ENCODE measurements at regions not wholly inside any gene's neighbourhood (a gene's known extent, or its start where the extent isn't known, plus 50 kb on each side); places are given as distances from the start of the nearest gene placed in this dataset.

DNA sequence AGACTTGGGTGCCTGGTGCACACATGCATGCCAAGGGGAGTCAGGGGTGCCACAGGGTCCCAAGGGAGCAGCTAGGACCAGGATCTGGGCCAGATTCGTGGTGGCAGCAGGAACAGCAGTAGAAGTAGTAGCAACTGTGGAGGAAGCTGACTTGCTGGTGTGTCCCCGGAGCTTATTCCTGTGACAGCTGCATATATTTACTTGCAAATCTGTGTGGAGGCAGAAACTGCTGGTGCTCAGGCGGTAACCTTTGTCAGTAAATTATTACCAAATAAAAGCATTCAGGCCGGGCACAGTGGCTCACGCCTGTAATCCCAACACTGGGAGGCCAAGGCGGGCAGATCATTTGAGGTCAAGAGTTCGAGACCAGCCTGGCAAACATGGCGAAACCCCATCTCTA is 67.4 kb upstream of the RAB18 start:
- Histone ChIP-seq H3K27ac (ENCODE audit: low read depth, low read length) (no peak overlapping the region), H3K36me3 (ENCODE audit: insufficient read depth, low read length) (no peaks in the 10 kb centered on the region), H3K4me3 (ENCODE audit: low read depth, low read length) (no peak overlapping the region), H3K4me1 (ENCODE audit: control insufficient read depth, insufficient read depth, low read length, unreplicated experiment) (no peaks in the 10 kb centered on the region), H3K79me2 (ENCODE audit: control insufficient read depth, insufficient read depth, low read length, unreplicated experiment) (no peaks in the 10 kb centered on the region), H2AFZ (ENCODE audit: low read length, unreplicated experiment) (no peak overlapping the region), H3K27me3 (ENCODE audit: insufficient read depth, low read length) (peaks cover 10% of the 10 kb centered on the region)

DNA sequence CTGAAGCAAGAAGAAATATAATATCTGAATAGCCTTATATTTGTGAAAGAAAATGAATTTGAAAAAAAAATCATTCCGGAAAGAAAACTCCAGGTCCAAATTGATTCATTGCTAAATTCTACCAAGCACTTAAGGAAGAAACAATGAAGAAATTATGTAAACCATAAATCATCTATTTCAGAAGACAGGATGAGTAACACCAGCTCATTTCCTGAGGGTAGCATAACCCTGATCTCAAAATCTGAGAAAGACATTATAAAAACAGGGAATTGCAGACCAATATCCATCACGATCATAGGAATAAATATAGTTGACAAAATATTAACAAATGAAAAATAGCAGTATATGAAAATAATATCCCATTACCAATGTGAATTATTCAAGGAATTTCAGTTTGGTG is 70.1 kb upstream of the RAB18 start:
- Histone ChIP-seq H3K27me3 (ENCODE audit: insufficient read depth, low read length) (peaks cover 5% of the 10 kb centered on the region; the same call in 1 of the 2 replicates), H3K36me3 (ENCODE audit: insufficient read depth, low read length) (no peaks in the 10 kb centered on the region), H3K79me2 (ENCODE audit: control insufficient read depth, insufficient read depth, low read length, unreplicated experiment) (no peaks in the 10 kb centered on the region), H2AFZ (ENCODE audit: low read length, unreplicated experiment) (no peak overlapping the region), H3K4me3 (ENCODE audit: low read depth, low read length) (no peak overlapping the region), H3K4me1 (ENCODE audit: control insufficient read depth, insufficient read depth, low read length, unreplicated experiment) (no peaks in the 10 kb centered on the region), H3K27ac (ENCODE audit: low read depth, low read length) (no peak overlapping the region)

DNA sequence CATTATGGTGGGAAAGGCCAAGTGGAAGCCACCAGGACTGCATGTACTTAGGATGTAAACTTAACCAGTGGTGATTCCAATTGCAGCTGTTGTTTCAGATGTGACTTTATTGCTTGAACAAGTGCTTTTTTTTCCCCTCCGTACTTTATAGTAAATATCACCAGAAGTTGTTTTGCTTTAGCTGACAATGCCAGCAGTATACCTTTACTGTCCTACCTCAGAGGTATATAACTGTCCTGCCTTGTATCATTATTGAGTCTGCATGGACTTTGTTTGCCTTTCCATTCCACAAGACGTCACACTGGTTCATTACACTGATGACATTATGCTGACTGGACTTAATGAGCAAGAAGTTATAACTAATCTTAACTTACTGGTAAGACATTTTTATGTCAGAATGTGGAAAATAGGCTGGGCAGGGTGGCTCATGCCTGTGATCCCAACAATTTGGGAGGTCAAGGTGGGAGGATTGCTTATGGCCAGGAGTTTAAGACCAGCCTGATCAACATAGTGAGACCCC is 77.1 kb upstream of the RAB18 start:
- no peaks in the 10 kb centered on the region for H3K79me2 ChIP-seq (ENCODE audit: control insufficient read depth, insufficient read depth, low read length, unreplicated experiment)
- H3K36me3 ChIP-seq (ENCODE audit: insufficient read depth, low read length) = no peaks in the 10 kb centered on the region

DNA sequence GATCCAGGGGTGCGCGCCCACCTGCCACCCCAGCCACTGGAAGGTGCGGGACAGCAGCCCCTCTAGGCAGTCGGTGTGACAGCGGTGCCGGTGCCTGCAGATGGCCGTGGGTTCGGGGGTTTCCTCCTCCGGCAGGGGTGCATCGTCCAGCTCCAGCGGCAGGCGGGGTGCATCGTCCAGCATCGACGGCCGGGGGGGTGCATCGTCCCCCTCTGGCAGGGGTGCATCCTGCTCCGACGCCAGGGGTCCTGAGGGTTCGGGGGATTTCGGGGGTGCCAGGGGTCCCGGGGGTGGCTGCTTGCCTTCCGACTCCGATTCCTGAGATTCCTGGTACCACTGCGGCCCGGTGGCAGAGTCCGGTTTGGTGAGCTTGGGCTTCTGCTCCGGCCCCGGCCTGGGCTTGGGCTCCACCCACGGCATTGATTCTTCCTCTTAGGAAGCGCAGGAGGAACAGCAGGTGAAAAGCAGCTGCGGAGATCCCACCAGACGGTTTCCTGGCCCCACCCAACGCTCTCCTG is 90.2 kb upstream of the RAB18 start:
- no peak overlapping the region for H2AFZ ChIP-seq (ENCODE audit: low read length, unreplicated experiment)
- no peak overlapping the region for H3K4me3 ChIP-seq (ENCODE audit: low read depth, low read length)
- H3K79me2 ChIP-seq (ENCODE audit: control insufficient read depth, insufficient read depth, low read length, unreplicated experiment) = no peaks in the 10 kb centered on the region
- H3K27me3 ChIP-seq (ENCODE audit: insufficient read depth, low read length) = peaks cover 54% of the 10 kb centered on the region
- H3K36me3 ChIP-seq (ENCODE audit: insufficient read depth, low read length) = no peaks in the 10 kb centered on the region
- H3K4me1 ChIP-seq (ENCODE audit: control insufficient read depth, insufficient read depth, low read length, unreplicated experiment) = no peaks in the 10 kb centered on the region
- no peak overlapping the region for H3K27ac ChIP-seq (ENCODE audit: low read depth, low read length)

More for the DNA sequence above, 77.1 kb upstream of the RAB18 start:
- no peak overlapping the region for H3K4me3 ChIP-seq (ENCODE audit: low read depth, low read length)
- H3K4me1 ChIP-seq (ENCODE audit: control insufficient read depth, insufficient read depth, low read length, unreplicated experiment) = no peaks in the 10 kb centered on the region
- H2AFZ ChIP-seq (ENCODE audit: low read length, unreplicated experiment) = no peak overlapping the region
- H3K27ac ChIP-seq (ENCODE audit: low read depth, low read length) = no peak overlapping the region
- H3K27me3 ChIP-seq (ENCODE audit: insufficient read depth, low read length) = peaks cover 33% of the 10 kb centered on the region

DNA sequence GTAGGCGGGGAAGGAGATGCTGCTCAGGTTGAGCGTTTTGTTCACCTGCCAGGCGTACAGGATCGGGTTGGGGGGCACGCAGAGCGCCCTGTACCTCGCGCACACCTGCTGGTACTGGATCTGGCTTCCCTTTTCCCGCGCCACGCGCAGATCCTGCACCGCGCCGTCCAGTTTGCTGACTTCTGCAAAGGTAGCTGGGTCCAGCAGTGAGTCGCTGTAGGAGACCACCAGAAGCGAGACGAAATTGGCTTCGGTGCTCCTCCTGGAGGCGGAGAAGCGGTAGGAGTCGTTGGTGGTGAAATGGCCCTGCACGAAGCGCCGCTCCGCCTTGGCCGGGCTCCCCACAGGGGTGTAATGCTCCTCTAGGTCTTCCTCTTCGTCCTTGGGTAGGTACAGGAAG is 90.7 kb upstream of the RAB18 start:
- no peaks in the 10 kb centered on the region for H3K79me2 ChIP-seq (ENCODE audit: control insufficient read depth, insufficient read depth, low read length, unreplicated experiment)
- H2AFZ ChIP-seq (ENCODE audit: low read length, unreplicated experiment) = no peak overlapping the region
- no peak overlapping the region for H3K4me3 ChIP-seq (ENCODE audit: low read depth, low read length)
- H3K27ac ChIP-seq (ENCODE audit: low read depth, low read length) = no peak overlapping the region
- H3K4me1 ChIP-seq (ENCODE audit: control insufficient read depth, insufficient read depth, low read length, unreplicated experiment) = no peaks in the 10 kb centered on the region
- H3K27me3 ChIP-seq (ENCODE audit: insufficient read depth, low read length) = peaks cover 54% of the 10 kb centered on the region
- no peaks in the 10 kb centered on the region for H3K36me3 ChIP-seq (ENCODE audit: insufficient read depth, low read length)

DNA sequence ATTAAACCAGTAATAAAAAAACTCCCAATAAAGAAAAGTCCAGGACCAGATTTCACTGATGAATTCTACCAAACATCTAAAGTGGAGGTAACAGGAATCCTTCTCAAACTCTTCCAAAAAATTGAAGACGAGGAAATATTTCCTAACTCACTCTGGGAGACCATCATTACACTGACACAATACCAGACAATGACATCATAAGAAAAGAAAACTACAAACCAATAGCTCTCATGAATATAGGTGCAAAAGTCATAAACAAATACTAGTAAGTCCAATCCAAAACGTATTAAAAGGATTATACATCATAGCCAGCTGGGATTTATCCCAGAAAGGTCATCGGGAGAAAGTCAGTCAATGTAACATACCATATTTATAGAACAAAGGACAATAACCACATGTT is 94.0 kb upstream of the RAB18 start:
- H3K79me2 ChIP-seq (ENCODE audit: control insufficient read depth, insufficient read depth, low read length, unreplicated experiment) = no peaks in the 10 kb centered on the region
- no peak overlapping the region for H3K27ac ChIP-seq (ENCODE audit: low read depth, low read length)
- no peaks in the 10 kb centered on the region for H3K4me1 ChIP-seq (ENCODE audit: control insufficient read depth, insufficient read depth, low read length, unreplicated experiment)
- H3K27me3 ChIP-seq (ENCODE audit: insufficient read depth, low read length) = peaks cover 56% of the 10 kb centered on the region
- H2AFZ ChIP-seq (ENCODE audit: low read length, unreplicated experiment) = no peak overlapping the region
- H3K36me3 ChIP-seq (ENCODE audit: insufficient read depth, low read length) = no peaks in the 10 kb centered on the region
- H3K4me3 ChIP-seq (ENCODE audit: low read depth, low read length) = no peak overlapping the region

DNA sequence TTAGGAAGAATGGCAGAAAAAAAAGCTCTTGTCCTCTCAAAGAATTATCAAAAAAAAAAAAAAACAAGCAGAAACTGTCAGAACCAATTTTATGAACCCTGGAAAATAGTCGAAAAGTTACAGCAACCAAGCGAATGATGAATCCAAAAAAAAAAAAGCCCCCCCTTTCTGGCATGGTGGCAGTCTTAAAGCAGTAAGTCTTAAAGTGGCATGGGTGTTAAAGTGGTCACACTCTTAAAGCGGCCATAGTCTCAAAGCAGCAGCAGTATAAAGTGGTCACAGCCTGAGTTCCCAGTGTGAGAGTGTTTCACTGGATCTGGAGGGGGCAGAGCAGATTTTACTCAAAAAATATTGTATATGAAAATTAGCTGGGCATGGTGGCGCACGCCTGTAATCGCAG is 96.8 kb upstream of the RAB18 start:
- Histone ChIP-seq H3K4me1 (ENCODE audit: control insufficient read depth, insufficient read depth, low read length, unreplicated experiment) (no peaks in the 10 kb centered on the region), H3K36me3 (ENCODE audit: insufficient read depth, low read length) (no peaks in the 10 kb centered on the region), H3K4me3 (ENCODE audit: low read depth, low read length) (no peak overlapping the region), H3K79me2 (ENCODE audit: control insufficient read depth, insufficient read depth, low read length, unreplicated experiment) (no peaks in the 10 kb centered on the region), H2AFZ (ENCODE audit: low read length, unreplicated experiment) (no peak overlapping the region), H3K27me3 (ENCODE audit: insufficient read depth, low read length) (peaks cover 27% of the 10 kb centered on the region), H3K27ac (ENCODE audit: low read depth, low read length) (no peak overlapping the region)

DNA sequence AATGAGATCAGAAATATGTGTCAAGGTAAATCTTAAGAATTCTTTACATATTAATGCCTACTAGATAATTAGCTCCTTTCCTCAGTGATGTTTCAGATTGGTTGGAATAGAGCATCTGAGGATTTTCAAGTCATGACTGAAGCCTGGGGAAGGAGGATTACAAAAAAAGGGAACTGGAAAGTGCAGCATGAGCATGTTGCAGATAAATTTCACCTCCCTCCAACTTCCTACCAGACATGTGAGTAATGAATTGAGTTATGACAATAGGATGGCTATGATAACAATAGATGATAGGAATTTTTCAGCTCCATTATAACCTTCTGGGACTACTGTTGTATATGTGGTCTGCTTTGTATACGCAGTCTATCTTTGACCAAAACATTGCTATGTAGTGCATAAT is 104.2 kb upstream of the RAB18 start:
- no peak overlapping the region for H3K27ac ChIP-seq (ENCODE audit: low read depth, low read length)
- H3K4me1 ChIP-seq (ENCODE audit: control insufficient read depth, insufficient read depth, low read length, unreplicated experiment) = no peaks in the 10 kb centered on the region
- no peak overlapping the region for H3K4me3 ChIP-seq (ENCODE audit: low read depth, low read length)
- H3K79me2 ChIP-seq (ENCODE audit: control insufficient read depth, insufficient read depth, low read length, unreplicated experiment) = no peaks in the 10 kb centered on the region
- H3K27me3 ChIP-seq (ENCODE audit: insufficient read depth, low read length) = 0 out of 2 replicates have a peak, but pooled peaks cover 6% of the 10 kb centered on the region
- H3K36me3 ChIP-seq (ENCODE audit: insufficient read depth, low read length) = no peaks in the 10 kb centered on the region
- H2AFZ ChIP-seq (ENCODE audit: low read length, unreplicated experiment) = no peak overlapping the region

DNA sequence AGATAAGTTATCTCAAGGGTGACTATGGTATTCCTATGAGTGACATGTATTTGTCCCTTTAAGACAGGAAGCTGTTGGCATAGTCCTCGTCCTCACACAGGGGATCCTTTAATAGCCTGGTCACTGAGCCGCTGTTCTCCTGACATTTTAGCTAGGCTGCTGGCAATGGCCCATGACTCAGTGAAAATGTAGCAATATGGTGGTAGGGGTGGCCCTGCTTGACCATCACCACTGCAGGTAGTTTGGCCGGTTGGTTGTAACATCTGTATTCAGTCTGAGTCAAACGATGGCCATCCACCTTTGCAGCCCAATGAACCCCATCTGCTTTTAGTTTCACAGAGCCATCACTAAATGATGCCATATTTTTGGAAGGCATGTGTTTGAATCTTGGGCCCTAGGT is 110.1 kb upstream of the RAB18 start:
- H3K4me3 ChIP-seq (ENCODE audit: low read depth, low read length) = no peak overlapping the region
- H3K27me3 ChIP-seq (ENCODE audit: insufficient read depth, low read length) = peaks cover 11% of the 10 kb centered on the region; the same call in 1 of the 2 replicates
- no peak overlapping the region for H3K27ac ChIP-seq (ENCODE audit: low read depth, low read length)
- H3K36me3 ChIP-seq (ENCODE audit: insufficient read depth, low read length) = no peaks in the 10 kb centered on the region
- H2AFZ ChIP-seq (ENCODE audit: low read length, unreplicated experiment) = no peak overlapping the region
- no peaks in the 10 kb centered on the region for H3K79me2 ChIP-seq (ENCODE audit: control insufficient read depth, insufficient read depth, low read length, unreplicated experiment)
- no peaks in the 10 kb centered on the region for H3K4me1 ChIP-seq (ENCODE audit: control insufficient read depth, insufficient read depth, low read length, unreplicated experiment)

DNA sequence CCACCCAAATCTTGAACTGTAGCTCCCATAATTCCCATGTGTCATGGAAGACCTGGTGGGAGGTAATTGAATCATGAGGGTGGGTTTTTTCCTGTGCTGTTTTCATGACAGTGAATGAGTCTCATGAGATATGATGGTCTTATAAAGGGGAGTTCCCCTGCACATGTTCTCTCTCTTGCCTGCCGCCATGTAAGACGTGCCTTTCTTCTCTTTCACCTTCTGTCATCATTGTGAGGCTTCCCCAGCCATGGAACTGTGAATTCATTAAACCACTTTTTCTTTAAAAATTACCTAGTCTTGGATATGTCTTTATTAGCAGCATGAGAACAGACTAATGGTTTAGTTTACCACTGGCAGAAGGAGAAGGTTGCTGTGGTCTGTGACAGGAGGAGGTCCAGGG is 111.5 kb upstream of the RAB18 start:
- no peaks in the 10 kb centered on the region for H3K79me2 ChIP-seq (ENCODE audit: control insufficient read depth, insufficient read depth, low read length, unreplicated experiment)
- H3K27me3 ChIP-seq (ENCODE audit: insufficient read depth, low read length) = peaks cover 5% of the 10 kb centered on the region; the same call in 1 of the 2 replicates
- no peak overlapping the region for H2AFZ ChIP-seq (ENCODE audit: low read length, unreplicated experiment)
- no peak overlapping the region for H3K27ac ChIP-seq (ENCODE audit: low read depth, low read length)
- H3K4me1 ChIP-seq (ENCODE audit: control insufficient read depth, insufficient read depth, low read length, unreplicated experiment) = no peaks in the 10 kb centered on the region
- no peak overlapping the region for H3K4me3 ChIP-seq (ENCODE audit: low read depth, low read length)
- H3K36me3 ChIP-seq (ENCODE audit: insufficient read depth, low read length) = no peaks in the 10 kb centered on the region

DNA sequence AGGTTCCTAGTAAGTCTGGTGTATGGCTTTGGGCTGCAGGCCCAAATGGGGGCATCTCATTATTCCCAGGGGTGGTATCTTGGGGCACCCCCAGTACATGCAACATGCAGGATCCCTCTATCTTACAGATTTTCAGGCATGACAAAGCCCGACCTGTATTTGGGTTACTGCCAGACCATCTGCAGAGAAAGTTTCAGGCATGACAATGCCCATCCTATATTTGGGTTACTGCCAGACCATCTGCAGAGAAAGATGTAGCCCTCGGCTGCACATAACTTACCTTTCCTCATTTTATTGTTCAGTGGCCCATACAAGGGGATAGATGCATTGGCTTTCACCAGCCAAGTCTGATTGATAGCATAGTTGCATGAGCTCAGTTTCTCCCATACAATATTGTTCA is 112.2 kb upstream of the RAB18 start:
- no peaks in the 10 kb centered on the region for H3K79me2 ChIP-seq (ENCODE audit: control insufficient read depth, insufficient read depth, low read length, unreplicated experiment)
- peaks cover 5% of the 10 kb centered on the region; the same call in 1 of the 2 replicates for H3K27me3 ChIP-seq (ENCODE audit: insufficient read depth, low read length)
- H3K4me1 ChIP-seq (ENCODE audit: control insufficient read depth, insufficient read depth, low read length, unreplicated experiment) = no peaks in the 10 kb centered on the region
- H3K27ac ChIP-seq (ENCODE audit: low read depth, low read length) = no peak overlapping the region
- no peak overlapping the region for H3K4me3 ChIP-seq (ENCODE audit: low read depth, low read length)
- no peak overlapping the region for H2AFZ ChIP-seq (ENCODE audit: low read length, unreplicated experiment)
- no peaks in the 10 kb centered on the region for H3K36me3 ChIP-seq (ENCODE audit: insufficient read depth, low read length)

Data from ACC112 (cell line).